NCI-H146 (cell line): ENCODE measurements at regions not wholly inside any gene's neighbourhood (a gene's known extent, or its start where the extent isn't known, plus 50 kb on each side); places are given as distances from the start of the nearest gene placed in this dataset.

Experiments
- DNase-seq: peaks from one replicate; lab custom pipeline; 2025; lab: John Stamatoyannopoulos, UW

DNA sequence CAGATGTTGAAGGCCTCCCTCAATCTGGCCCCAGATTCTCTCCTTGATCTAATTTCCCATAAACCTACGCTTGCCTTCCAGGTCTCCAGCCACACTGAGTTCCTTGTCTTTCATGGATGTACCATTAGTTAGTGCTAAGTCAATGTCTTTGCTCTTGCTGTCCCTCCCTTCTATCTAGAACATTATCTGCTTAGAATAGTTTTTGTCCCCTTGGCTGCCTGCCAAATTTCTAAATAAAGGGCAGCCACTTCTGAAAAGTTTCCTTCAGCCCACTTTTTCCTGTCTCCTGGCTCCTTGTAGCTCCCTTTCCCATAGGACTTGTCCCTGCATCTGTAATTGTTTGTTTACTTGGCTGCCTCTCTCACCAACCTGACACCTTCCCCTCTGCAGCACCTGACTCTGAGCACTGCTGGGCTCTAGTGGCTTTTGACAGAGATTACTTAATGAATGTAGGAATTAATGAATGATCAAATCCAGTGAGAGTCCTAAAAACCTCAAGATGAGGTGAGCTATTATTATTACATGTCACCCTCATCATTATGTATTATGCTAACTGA, 58.3 kb downstream of the CXCL12 start:
- DNase-seq: no peak

DNA sequence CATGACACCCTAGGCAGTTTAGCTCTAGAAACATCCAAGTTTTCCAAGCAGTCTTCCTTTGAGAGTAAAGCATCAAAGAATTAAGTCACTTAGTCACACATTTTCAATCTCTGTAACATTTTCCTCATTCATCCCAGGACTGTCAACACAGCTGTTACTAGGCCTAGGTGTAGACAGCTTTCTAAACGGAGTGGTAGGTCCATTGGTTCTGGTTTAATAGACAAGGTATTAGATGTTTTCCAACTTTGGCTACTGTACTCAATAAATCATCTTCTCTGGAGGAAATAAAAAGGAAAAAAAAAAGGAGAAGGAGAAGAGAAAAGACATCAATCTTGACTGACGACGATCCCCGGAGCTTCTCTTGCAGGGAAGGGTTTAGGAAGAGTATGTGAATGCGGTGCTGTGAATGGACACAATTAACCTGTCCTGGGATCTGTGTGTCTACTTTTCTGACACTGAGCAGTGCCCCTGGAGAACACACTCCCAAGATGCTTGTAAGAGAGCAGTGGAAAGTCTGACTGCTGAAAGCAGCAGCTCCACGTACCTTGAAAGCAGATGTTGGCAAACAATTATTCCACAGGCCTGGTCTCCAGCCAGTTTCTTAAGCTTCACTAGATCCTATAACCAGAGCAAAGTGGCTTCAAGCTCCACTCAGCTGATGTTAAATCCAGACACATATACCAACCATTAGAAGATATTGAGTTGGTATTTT, 59.1 kb downstream of the CXCL12 start:
- no peak for DNase-seq

DNA sequence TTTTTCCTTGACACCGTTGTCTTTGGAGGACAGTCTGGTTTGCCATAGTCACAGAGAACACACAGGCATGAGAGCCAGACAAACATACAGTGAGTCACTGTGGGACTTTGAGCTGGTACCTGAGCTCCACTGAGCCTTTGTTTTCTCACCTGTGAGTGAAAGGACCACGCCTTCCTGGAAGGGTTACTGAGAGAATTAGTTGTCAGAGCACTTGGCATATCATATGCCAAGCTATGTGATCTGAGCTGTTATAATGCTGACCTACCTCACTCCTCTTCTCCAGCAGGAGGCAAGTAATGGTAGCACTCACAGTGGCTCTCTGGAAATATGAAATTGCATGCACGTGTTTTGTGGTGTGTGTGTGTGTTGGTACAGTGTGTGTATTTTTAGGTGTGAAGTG, 59.7 kb downstream of the CXCL12 start:
- no peak for DNase-seq

DNA sequence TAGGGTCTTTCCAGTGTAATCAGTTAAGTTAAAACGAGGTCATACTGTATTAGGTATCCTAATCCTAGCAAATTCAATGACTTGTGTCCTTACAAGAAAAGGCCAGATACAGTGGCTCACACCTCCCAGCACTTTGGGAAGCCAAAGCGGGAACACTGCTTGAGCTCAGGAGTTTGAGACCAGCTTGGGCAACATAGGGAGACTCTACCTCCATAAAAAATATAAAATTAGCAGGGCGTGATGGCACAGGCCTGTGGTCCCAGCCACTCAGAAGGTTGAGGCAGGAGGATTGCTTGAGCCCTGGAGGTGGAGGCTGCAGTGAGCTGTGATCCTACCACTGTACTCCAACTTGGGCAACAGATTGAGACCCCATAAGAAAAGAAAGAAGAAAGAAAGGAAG, 61.1 kb downstream of the CXCL12 start:
- no peak for DNase-seq

DNA sequence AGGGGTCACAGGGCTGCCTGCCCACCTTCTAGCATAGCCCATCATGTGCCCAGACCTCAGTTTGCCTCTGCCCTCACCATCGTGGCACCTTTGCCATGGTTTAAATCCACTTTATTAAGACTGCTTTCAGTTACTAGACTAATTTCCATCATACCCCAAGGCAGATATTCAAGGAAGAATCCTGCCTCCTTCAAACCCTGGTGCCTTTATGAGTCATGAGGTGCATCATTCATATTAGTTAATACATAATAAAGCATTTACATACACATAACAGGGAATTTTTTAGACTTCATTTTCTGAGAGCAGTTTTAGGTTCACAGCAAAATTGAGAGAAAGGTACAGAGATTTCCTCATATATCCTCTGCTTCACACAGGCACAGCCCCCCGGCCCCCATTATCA, 62.8 kb downstream of the CXCL12 start:
- DNase-seq: no peak

DNA sequence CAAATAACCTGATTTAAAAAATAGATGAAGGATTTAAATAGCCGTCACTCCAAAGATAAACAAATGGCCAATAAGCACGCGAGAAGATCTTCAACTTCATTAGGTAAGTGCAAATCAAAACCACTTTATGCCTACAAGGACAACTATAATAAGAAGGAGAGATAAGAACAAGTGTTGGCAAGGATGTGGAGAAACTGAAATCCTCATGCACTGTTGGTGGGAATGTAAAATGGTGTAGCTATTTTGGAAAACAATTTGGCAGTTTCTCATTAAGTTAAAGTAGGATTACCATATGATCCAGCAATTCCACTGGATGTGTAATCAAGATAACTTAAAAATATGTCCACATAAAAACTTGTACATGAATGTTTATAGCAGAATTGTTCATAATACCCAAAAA, 64.1 kb downstream of the CXCL12 start:
- no peak for DNase-seq

DNA sequence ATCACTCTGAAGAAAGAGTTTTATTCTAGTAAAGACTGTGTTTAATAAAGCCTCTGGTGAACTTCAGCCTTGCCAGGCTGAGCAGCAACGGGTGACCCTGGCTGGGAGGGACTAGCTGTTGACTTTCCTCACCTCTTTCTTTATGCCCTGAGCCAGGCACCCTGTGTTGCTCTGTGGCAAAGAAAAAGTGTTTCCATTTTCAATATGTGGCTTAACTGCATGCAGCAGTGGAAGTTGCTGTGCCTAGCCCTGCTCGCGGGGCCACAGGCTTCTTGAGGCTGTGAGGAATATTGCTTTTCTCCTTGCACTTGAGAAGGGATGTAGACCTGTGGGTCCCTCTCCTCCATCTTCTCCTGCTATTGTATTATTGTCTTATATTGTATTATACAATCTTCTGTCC, 67.0 kb downstream of the CXCL12 start:
- no peak for DNase-seq

DNA sequence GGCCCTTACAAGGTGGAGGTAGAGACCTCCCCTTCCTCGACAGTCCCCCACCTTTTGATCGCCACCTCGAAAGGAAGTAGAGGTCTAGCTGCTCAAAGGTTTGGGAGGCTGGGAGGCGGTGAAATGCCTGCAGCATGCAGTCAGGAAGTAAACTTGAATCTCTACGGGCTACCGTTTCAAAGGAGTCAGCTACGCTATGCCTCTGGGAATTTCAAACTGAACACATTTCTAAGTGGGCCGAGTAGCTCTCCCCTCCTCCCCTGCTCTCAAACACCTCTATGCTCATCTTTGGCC, 68.0 kb downstream of the CXCL12 start:
- no peak for DNase-seq

DNA sequence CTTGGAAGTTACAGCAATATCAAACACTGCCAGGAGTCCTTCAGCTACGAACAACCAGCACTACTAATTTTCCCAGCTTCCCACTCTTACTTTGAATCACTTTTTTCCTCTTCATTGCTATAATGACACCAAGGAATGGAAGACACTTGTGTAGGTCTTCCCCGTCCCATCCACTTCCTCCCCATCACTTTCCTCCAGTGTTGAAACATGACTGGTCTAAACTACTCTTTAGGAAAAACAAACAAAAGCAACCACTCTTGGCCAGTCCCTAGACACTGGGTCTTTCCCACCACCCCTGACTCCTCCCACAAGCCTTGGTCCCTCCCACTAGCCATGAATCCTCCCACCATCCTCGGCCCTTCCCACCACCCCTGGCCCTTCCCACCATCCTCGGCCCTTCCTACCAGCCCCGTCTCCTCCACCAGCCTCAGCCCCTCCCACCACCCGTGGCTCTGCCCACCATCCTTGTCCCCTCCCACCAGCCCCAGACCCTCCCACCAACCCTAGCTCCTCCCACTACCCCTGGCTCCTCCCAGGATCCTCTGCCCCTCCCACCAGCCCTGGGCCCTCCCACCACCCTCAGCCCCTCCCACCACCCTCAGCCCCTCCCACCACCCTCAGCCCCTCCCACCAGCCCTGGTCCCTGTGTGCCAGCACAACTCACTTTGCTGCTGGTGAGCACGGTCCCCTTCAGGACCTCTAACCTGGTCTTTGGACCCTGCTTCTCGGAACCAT, 68.5 kb downstream of the CXCL12 start:
- DNase-seq: no peak

DNA sequence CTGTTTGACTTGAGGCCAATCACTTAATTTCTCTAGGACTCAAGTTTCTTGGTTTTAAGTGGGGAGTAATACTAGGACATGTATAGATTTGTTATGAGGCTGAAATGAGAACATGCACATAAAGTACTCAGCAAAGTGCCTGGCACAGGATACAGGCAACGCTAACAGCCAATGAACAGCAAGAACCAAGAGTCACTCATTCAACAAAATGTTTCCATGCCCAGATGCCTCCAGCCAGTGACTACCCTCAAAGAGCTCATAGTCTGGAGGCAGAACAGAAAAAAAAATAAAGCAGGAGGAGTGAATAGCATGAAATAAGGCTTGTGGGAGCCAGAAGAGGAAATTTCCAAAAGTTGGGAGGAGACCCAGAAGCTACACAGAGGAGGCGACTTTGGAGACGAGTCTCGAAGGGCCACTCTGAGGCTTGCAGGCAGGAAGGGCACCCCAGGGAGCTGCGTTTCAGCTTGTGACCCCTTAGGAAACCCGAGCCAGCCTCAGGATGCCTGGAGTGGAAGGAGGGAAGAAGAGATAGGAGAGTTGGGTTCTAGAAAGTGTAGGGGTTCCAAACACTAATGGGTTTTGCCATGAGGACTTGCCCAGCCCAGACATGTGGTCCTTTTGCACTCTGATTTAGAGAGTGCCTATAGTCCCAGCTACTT, 70.0 kb downstream of the CXCL12 start:
- DNase-seq: no peak

DNA sequence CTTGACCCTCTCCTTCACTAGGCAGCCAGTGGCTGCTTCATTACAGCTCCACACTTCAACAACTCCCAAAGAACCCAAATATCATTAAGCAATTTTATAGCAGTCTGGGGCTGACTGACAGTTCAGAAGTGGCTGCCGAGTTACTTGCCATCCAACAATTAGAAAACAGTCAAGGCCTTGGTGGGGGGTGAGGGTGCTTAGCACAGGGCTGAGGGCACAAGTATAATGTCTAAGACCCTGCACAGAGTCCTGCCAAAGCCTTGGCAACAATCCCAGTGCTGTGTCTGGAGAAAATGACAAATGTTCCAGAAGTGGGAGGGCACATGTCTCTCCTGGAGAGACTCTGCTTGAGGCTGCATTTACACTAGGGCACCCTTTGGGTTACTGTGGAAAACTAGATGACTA, 71.1 kb downstream of the CXCL12 start:
- DNase-seq: no peak

DNA sequence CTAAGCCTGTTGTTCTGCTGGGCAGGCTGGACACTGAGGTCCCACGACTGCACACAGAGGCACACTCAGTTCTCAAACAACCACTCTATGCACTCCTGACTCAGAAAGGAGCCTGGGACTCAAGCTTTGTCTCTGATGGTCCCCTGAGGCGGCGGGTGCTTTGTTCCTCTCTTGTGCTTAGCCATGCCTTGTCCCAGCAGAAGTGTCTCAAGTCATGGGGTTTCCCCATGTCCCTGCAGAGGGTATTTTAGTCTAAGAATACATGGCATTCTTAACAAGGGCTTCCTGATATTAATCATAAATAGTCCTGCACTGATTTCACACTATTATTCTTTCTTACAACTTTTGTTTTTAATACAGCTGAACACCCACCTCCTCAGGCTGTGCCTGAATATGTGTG, 72.5 kb downstream of the CXCL12 start:
- DNase-seq: no peak

DNA sequence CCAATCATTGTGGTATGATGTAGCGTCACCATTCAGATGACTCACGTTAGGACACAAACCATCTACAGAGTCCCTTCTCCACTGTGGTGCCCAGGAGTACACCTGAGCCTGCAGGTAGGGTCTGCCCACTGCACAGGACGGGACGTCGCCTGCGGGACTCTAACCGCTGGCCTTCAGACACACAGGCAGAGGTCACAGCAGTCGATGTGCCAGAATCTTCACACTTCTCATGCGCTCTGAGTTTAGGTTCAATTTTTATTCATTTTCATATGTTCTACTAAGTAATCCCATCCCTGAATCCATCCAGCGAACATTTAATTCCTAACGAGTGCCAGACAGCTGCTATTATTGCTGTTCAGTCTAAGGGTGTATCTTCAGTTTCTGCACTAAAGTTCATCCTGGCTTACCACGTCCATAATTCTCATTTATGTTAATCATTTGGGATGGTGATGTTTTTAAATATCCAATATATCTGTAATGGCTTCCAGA, 73.3 kb downstream of the CXCL12 start:
- DNase-seq: no peak

DNA sequence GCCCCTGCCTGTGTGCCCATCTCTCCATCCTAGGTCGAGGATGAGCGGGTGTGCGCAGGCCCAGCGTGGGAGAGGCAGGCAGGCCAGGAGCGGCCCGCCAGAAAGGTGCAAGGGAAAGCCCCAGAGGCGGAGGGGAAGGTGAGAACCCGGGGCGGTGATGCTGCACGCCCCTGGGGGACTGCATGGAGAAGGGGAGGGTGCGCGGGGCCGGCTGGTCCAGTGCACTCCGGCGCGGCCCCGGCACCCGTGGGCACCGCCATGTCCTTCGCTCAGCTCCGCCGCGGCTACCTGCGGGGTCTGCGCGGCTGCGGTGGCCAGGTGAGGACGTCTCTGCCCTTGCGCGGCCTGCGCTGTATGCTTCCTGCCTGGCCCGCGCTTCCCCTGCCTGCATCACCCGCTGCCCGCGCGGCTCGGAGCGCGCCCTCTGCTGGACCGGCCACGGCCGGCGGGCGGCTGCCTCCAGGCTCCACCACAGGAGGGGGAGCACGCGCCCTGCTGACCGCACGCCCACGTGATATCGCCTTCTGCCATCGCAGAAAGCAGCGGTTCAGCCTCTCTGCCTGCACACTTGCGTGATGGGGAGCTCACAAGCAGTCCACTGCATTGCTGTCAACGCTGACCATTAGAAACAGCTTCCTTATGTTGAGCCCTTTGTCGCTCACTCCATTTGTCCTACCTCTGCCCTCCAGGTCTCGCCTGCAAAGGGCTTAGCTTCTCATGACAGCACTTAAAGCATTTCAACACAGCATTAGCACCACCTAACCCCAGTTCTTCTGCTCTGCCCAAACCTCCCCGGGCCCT, 73.9 kb downstream of the CXCL12 start:
- peak; percentile 26 for DNase-seq

DNA sequence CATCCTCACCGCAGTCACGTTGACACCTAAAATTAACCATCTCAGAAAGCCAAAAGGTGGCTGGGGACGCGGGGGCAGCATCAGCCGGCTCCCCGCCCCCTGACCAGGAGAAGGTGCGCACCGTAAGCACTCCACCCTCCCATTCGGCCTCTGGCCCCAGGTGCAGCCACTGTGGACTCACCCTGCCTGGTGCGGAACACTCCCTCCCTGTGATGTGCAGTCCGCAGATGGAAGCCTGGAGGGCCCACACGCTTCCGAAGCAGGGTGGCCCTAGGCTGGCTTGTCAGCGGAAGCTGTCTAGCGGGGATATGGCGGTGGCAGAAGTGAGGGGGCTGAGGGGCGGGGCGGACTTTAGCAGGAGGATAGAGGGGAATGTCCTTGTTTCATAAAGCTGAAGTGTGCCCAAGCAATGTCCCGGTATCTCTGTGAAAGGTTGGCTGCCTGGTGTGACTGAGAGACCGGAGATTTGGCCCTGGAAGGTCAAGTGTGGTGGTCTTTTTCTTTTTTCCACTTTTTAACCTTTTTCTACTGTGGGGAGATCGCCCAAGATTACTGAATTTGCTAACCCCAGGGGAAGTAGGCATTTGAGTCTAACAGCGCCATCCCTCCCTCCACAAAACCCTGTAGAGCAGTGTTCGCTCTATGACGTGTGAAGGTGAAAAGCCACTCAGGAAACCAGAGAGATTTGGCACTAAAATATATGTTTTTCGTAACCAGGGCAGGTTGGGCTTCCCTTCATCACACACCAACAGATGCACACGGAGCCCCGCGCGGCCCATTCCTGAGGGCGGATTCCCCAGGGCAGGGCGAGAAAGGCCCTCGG, 74.7 kb downstream of the CXCL12 start:
- no peak for DNase-seq

DNA sequence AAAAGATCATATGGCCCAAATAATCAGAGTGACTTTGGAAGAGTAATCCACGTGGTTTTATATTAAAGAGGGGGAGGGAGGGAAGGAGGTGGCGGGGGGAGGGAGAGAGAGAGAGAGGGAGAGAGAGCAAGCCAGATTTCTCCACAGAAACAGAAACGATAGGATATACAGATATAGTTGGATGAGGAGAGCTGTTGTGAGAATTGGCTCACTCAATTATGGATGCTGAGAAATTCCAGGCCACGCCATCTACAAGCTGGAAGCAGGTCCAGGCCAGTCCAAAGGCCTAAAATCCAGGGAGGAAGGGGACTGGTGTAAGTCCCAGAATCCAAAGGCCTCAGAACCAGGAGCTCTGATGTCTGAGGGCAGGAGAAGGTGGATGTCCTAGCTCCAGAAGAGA, 75.5 kb downstream of the CXCL12 start:
- DNase-seq: no peak

DNA sequence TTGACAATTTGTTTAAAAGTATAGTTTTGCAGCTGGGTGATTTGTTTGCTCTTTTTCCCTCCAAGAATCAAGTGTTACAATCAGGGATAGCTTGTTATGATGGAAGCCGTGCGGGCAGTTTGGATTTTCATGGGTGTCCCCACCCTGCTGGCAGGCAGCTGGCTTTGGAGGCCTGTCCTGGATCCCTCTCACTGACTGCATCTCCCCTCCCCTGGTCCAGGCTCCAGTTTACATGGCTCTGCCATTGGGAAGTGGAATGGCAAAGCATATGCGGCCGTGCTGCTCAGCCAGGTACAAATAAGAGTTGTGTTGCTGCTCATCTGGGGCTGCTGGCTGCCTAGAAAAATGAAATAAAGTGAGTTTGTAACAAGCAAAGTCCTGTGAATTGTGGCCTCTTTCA, 76.0 kb downstream of the CXCL12 start:
- DNase-seq: no peak

DNA sequence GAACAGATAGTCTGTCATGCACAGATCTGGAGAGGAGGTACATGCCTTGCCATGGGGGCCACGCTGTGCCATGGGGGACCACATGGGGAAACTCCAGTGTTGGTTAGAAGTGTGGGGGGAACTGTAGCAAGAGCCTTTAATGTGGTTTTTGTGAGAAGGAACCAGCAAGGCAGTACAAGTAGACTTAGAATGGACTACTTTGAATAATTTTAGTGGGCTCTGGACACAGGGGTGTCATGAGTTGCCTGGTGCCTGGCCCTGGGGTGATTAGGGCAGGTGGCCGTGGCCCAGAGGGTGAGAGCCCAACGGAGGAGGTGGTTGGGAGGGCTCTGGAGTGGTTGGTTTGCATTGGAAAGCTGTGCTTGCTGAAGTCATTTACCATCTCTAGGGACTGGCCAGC, 77.2 kb downstream of the CXCL12 start:
- DNase-seq: no peak

DNA sequence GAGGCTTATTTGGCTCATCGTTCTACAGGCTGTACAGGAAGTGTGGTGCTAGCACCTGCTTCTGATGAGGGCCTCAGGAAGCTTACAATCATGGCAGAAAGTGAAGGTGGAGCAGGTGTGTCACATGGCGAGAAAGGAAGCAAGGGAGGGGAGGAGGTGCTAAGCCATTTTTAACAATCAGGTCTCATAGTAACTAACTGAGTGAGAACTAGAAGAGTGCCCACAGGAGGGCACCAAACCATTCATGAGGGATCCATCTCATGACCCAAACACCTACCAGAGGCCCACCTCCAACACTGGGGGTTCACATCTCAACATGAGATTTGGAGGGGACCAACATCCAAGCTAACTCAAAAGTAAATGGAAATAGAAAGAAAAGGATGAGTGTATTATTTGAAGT, 78.1 kb downstream of the CXCL12 start:
- no peak for DNase-seq

DNA sequence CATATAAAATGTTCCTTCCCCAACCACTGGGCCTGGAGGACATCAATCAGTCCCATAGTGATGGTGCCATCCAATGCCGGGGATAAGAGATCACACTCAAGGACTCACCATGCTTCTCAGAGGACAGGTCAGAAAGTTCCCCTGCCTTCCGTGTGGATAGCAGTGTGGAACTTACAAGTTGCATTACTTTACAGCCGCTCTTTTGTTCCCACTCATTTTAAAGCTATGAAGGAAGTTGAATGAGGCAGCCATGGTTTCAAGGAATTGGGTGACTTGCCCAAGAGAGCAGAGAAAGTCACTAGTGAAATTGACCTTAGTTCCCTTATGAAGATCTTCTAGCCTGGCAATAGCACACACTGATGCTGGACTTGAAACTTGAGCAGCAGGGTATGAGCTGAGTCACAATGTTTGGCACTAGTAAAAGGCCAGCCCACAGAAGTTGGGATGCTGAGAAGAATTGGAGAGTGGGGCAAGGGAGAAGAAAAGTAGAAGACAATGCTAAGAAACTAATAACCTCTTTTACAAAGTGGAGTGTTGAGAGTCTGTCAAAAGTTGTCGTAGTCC, 78.7 kb downstream of the CXCL12 start:
- DNase-seq: no peak

DNA sequence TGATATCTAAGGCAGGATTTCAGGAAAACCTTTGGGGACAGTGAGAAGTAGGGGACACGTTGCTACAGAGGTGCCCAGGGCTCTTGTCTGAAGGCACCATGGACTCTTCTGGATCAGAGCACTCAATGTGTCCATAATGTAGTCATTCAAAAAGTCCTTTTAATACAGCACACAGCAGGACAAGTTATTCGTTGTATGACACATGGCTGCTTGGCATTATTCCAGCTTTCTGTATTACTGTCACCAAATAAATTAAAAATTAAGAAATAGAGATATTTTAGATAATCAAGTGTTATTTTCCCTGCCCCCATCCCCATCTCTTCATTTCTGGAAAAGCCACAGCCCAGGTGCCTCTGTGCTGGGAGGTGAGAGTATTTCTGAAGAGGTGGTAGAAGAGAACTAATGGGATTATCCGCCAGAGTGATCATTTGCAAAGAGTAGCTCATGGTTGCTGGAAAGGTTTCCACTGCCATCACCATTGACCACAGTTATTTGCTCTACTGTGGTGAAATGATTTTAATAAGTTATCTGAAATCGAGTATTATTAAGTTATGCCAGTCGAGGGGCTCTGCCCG, 83.0 kb downstream of the CXCL12 start:
- no peak for DNase-seq
